Left ventricle myocardium inferior (tissue), 1 donor: ENCODE measurements at regions not wholly inside any gene's neighbourhood (a gene's known extent, or its start where the extent isn't known, plus 50 kb on each side); places are given as distances from the start of the nearest gene placed in this dataset.

Experiments used
- DNase-seq: peaks from one replicate; pipeline ENCODE4 v3.0.0-alpha.2; 2020
- H3K27ac ChIP-seq: fragments of 200-600 bp; replicated peaks from 2 replicates; pipeline ENCODE4 v1.8.0; 2021
- H3K27me3 ChIP-seq: fragments of 200-600 bp; 2 replicates; pipeline ENCODE4 v1.8.0; 2021; ENCODE audit warnings: low read depth
- H3K36me3 ChIP-seq: fragments of 200-600 bp; 2 replicates; pipeline ENCODE4 v1.8.0; 2021
- H3K4me1 ChIP-seq: fragments of 200-600 bp; 2 replicates; pipeline ENCODE4 v1.8.0; 2021
- H3K4me3 ChIP-seq: fragments of 200-600 bp; 2 replicates; pipeline ENCODE4 v1.8.0; 2021; ENCODE audit warnings: mild to moderate bottlenecking, moderate library complexity
- H3K9me3 ChIP-seq: fragments of 200-600 bp; replicated peaks from 2 replicates; pipeline ENCODE4 v1.8.0; 2021
- intact Hi-C: fragments of 100-400 bp; cut with micrococcal nuclease; formaldehyde crosslinking; loops from one replicate; pipeline ENCODE4 v1.11.0; 2022
- TF ChIP-seq, protein P1 (sequence below): fragments of 200-600 bp; IDR thresholded peaks from 2 replicates; pipeline ENCODE4 v1.8.0; 2021; ENCODE audit warnings: antibody characterized with exemption, mild to moderate bottlenecking, borderline replicate concordance
- donor health status: DM: no; HTN: yes; CAD: no; lungs with severe emphysema.

DNA sequence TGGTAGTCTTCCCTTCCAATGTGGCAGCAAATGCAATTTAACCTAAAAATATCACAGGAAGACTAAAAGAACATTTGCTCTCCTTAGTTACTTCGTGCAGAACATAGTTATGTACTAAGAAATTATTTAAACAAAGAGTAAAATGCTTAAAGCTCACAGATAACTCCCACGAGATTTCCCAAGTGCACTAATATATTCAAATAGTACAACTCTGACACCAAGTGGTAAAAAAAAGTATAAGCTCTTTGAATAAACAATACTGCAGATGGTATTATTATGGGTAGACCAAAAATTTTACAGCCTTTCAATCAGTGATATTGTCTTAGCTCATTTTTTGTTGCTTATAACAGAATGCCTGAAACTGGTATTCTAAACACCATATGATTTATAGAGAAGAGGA lies 52.8 kb upstream of the FILIP1 start:
- no peaks in the 10 kb centered on the region for H3K4me1 ChIP-seq
- H3K36me3 ChIP-seq = no peaks in the 10 kb centered on the region
- no peak overlapping the region for H3K4me3 ChIP-seq
- H3K27me3 ChIP-seq = no peaks in the 10 kb centered on the region
- H3K27ac ChIP-seq = no peak overlapping the region
- no peaks in the 10 kb centered on the region for H3K9me3 ChIP-seq
- TF ChIP-seq, protein P1, sequence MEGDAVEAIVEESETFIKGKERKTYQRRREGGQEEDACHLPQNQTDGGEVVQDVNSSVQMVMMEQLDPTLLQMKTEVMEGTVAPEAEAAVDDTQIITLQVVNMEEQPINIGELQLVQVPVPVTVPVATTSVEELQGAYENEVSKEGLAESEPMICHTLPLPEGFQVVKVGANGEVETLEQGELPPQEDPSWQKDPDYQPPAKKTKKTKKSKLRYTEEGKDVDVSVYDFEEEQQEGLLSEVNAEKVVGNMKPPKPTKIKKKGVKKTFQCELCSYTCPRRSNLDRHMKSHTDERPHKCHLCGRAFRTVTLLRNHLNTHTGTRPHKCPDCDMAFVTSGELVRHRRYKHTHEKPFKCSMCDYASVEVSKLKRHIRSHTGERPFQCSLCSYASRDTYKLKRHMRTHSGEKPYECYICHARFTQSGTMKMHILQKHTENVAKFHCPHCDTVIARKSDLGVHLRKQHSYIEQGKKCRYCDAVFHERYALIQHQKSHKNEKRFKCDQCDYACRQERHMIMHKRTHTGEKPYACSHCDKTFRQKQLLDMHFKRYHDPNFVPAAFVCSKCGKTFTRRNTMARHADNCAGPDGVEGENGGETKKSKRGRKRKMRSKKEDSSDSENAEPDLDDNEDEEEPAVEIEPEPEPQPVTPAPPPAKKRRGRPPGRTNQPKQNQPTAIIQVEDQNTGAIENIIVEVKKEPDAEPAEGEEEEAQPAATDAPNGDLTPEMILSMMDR = peak; percentile 22
- intact Hi-C loops = no loop called here
- DNase-seq = no peak

DNA sequence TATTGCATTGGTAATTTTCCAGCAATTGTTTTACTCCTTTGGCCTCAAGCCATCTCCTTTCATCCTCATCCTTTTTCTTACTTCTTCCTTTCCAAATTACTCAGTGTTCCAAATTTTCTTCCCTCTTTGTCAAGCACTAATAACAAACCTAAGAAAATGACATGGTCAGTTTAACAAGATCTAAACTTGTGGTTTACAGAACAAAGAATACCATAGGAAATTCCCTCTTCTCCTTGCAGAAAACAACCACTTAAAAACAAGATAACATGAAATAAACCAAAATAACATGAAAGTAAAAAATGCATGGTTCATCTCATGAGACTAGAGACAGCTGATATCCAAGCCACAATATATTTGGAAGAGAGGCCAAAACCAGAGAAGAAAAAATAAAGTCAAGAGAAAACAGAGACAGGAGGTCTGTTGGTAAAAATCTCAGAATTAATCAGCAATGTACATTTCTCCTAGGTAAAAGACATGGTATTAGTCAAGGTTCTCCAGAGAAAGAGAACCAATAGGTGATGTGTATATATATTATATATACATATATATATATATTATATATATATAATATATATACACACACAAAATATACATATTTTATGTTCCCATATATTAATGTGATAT lies 51.0 kb upstream of the SENP6 start:
- DNase-seq = no peak
- Histone ChIP-seq H3K4me1 (no peaks in the 10 kb centered on the region), H3K27ac (no peak overlapping the region), H3K4me3 (no peak overlapping the region), H3K9me3 (no peaks in the 10 kb centered on the region), H3K36me3 (no peaks in the 10 kb centered on the region), H3K27me3 (no peaks in the 10 kb centered on the region)
- intact Hi-C loops = no loop called here
- TF ChIP-seq, protein P1 = no peak

DNA sequence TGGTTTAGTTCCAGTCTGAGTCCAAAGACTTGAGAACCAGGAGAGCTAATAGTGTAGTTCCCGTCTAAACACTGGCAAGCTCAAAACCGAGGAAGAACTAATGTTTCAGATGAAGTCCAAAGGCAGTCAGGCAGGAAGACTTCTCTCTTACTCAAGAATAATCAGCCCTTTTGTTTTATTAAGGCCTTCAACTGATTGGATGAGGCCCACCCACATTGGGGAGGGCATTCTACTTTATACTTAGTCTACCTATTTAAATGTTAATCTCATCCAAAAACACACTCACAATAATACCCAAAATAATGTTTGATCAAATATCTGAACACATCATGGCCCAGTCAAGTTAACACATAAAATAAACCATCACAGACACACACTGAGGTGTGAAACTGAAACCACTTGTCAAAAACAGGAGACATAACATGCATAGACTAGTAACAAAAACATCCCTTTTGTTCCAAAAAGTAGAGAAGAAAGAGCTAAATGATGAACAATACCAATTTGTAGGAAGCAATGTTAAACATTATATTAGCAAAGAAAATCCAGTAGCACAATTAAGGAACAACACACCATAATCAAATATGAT lies 50.2 kb upstream of the SENP6 start:
- Histone ChIP-seq H3K27ac (no peak overlapping the region), H3K4me1 (no peaks in the 10 kb centered on the region), H3K27me3 (no peaks in the 10 kb centered on the region), H3K4me3 (no peak overlapping the region), H3K36me3 (no peaks in the 10 kb centered on the region), H3K9me3 (no peaks in the 10 kb centered on the region)
- TF ChIP-seq, protein P1 = no peak
- intact Hi-C loops = no loop called here
- DNase-seq = no peak
